ENCODE measurements at regions not wholly inside any gene's neighbourhood (a gene's known extent, or its start where the extent isn't known, plus 50 kb on each side); places are given as distances from the start of the nearest gene placed in this dataset.

DNA sequence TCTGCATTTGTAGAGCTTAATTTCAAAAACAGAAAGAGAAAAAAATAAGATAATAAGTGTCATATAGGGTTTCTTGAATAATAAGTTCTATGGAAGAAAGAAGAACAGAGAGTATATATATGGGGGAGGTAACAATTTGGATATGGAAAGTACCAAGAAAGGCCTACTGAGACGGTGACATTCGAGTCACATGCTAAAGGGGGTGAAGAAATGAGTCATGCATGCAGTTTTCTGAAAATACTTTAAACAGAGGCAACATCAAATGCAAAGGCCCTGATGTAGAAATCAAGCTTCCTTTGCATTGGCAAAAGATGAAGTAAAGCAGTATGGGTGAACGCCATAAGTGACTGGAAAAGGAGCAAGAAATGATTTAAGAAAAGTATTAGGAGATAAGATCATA lies 371.6 kb upstream of the ZNF385D start:
- Mint-ChIP-seq H3K9me3 (no peaks in the 10 kb centered on the region), H3K4me1 (no peaks in the 10 kb centered on the region), H3K27ac (no peak overlapping the region), H3K36me3 (ENCODE audit: low read depth) (no peaks in the 10 kb centered on the region), H3K27me3 (no peaks in the 10 kb centered on the region), H3K4me3 (no peak overlapping the region)
- ATAC-seq (replicated peaks): no peak

GRCh38 chr3:22129101-22129500 lies 378.1 kb upstream of the ZNF385D start:
- Mint-ChIP-seq H3K4me3 (no peak overlapping the region), H3K27me3 (no peaks in the 10 kb centered on the region), H3K9me3 (peaks cover 16% of the 10 kb centered on the region), H3K36me3 (ENCODE audit: low read depth) (no peaks in the 10 kb centered on the region), H3K27ac (no peak overlapping the region), H3K4me1 (no peaks in the 10 kb centered on the region)
- ATAC-seq (replicated peaks): no peak

DNA sequence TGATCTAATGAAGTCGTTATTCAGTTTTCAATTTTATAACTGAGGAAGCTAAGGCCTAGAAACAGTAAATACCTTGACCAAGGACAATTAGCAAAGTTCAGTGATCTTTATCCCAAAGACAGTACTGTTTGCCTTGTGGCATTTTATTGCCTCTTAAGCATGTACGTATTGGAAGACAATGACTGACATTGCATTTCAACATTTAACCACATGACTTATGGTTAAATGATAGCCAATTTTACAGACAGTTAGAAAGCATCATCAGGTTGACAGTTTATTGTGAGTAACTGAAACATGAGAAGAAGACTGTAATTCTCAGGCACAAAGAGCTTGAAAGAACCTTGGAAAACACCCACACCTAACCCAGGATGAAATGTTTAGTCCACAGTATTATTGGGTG lies 390.8 kb upstream of the ZNF385D start:
- no peak for ATAC-seq (replicated peaks)
- no peaks in the 10 kb centered on the region for H3K4me1 Mint-ChIP-seq
- H3K4me3 Mint-ChIP-seq: no peak overlapping the region
- no peaks in the 10 kb centered on the region for H3K27me3 Mint-ChIP-seq
- peaks cover 3% of the 10 kb centered on the region for H3K9me3 Mint-ChIP-seq
- H3K36me3 Mint-ChIP-seq (ENCODE audit: low read depth): no peaks in the 10 kb centered on the region
- H3K27ac Mint-ChIP-seq: no peak overlapping the region

DNA sequence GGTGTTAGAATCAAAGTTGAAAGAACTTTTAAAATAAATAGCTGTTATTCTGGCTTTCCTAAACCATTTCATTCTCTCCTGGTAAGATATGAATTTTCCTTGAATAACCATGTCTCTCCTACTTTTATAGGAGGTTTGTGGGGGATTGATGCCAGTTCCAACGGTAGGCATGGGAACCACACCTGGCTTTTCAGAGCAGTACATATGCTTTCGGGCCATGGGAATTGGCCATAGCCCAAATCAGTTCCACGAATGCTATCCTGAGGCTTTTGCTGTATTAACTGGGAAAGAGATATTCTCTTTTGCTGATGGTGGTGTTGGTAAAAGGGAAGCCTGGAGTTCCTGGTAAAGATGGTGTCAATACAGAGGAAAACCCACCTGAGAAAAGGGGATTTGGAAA lies 396.2 kb upstream of the ZNF385D start:
- Mint-ChIP-seq H3K4me1 (no peaks in the 10 kb centered on the region), H3K4me3 (no peak overlapping the region), H3K36me3 (ENCODE audit: low read depth) (no peaks in the 10 kb centered on the region), H3K9me3 (peaks cover 3% of the 10 kb centered on the region), H3K27ac (no peak overlapping the region), H3K27me3 (no peaks in the 10 kb centered on the region)
- ATAC-seq (replicated peaks): no peak

- no peak overlapping the region for H3K27ac Mint-ChIP-seq
- H3K36me3 Mint-ChIP-seq (ENCODE audit: low read depth): no peaks in the 10 kb centered on the region
- ATAC-seq (replicated peaks): no peak
- H3K27me3 Mint-ChIP-seq: no peaks in the 10 kb centered on the region
- peaks cover 13% of the 10 kb centered on the region for H3K9me3 Mint-ChIP-seq
- no peak overlapping the region for H3K4me3 Mint-ChIP-seq
- H3K4me1 Mint-ChIP-seq: no peaks in the 10 kb centered on the region
These were observed 405.9 kb upstream of the ZNF385D start for GRCh38 chr3:22156868-22157267.

- H3K4me1 Mint-ChIP-seq: no peaks in the 10 kb centered on the region
- H3K9me3 Mint-ChIP-seq: peaks cover 9% of the 10 kb centered on the region
- ATAC-seq (replicated peaks): no peak
- H3K36me3 Mint-ChIP-seq (ENCODE audit: low read depth): no peaks in the 10 kb centered on the region
- H3K27me3 Mint-ChIP-seq: no peaks in the 10 kb centered on the region
- no peak overlapping the region for H3K4me3 Mint-ChIP-seq
- no peak overlapping the region for H3K27ac Mint-ChIP-seq
These were observed 406.8 kb upstream of the ZNF385D start for GRCh38 chr3:22157848-22158247.

- Mint-ChIP-seq H3K9me3 (peaks cover 9% of the 10 kb centered on the region), H3K4me3 (no peak overlapping the region), H3K36me3 (ENCODE audit: low read depth) (no peaks in the 10 kb centered on the region), H3K27me3 (no peaks in the 10 kb centered on the region), H3K4me1 (no peaks in the 10 kb centered on the region), H3K27ac (no peak overlapping the region)
- ATAC-seq (replicated peaks): no peak
These were observed 408.1 kb upstream of the ZNF385D start for GRCh38 chr3:22159004-22159695.

DNA sequence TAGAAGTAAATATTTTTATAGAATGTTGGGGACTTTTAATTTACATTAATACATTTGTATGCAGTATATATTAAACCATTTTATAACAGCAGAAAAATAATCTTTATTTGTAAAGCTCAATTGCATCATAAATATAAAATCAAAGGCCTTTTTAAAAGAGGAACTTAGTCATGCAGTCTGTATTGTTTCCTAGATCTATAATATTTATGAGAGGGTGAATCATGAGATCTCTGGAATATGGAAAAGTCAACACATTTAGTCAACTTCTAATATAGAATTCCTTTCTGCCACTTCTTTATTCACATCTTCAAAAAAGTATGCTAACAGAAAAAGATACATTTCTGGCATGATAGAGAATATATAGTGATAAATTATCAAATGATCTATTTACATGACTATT lies 410.3 kb upstream of the ZNF385D start:
- no peaks in the 10 kb centered on the region for H3K36me3 Mint-ChIP-seq (ENCODE audit: low read depth)
- H3K27me3 Mint-ChIP-seq: no peaks in the 10 kb centered on the region
- peaks cover 12% of the 10 kb centered on the region for H3K9me3 Mint-ChIP-seq
- H3K27ac Mint-ChIP-seq: no peak overlapping the region
- H3K4me3 Mint-ChIP-seq: no peak overlapping the region
- ATAC-seq (replicated peaks): no peak
- no peaks in the 10 kb centered on the region for H3K4me1 Mint-ChIP-seq

DNA sequence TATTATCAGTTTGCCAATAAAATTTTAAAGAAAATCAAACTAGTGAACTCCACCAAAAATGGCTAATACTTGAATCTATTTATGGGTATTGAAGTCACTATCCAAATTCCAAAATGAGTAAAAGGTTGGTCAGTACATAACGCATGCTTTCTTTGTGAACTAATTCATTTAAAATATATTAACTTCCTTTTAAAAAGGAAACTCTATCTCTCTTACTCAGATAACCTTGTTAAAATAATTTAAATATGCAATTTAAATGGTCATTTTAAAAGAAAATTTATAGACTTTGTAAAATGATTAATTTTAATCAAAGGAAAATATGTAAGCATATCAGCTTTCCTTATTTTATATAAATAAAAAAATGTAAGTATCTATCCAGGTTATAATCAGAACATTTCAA lies 419.4 kb upstream of the ZNF385D start:
- Mint-ChIP-seq H3K4me3 (no peak overlapping the region), H3K27me3 (no peaks in the 10 kb centered on the region), H3K4me1 (no peaks in the 10 kb centered on the region), H3K9me3 (peaks cover 9% of the 10 kb centered on the region), H3K36me3 (ENCODE audit: low read depth) (no peaks in the 10 kb centered on the region), H3K27ac (no peak overlapping the region)
- no peak for ATAC-seq (replicated peaks)

DNA sequence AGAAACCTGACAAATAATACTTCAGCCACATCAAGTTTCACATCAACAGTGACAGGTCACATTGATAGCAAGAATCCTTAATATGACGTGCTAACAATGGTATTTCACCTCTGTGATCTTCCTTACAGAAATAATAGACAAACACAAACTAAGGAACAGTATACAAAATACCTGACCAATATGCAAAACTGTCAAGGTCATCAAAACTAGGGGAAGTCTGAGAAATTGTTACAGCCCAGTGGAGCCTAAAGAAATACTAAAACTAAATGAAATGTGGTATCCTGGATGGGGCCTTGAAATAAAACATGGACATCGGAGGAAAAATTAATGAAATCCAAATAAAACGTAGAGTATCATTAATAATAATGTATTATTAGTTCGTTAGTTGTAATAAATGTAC lies 422.0 kb upstream of the ZNF385D start:
- Mint-ChIP-seq H3K4me1 (no peaks in the 10 kb centered on the region), H3K36me3 (ENCODE audit: low read depth) (no peaks in the 10 kb centered on the region), H3K9me3 (no peaks in the 10 kb centered on the region), H3K27ac (no peak overlapping the region), H3K4me3 (no peak overlapping the region), H3K27me3 (no peaks in the 10 kb centered on the region)
- no peak for ATAC-seq (replicated peaks)

- ATAC-seq (replicated peaks): no peak
- Mint-ChIP-seq H3K4me3 (no peak overlapping the region), H3K9me3 (no peaks in the 10 kb centered on the region), H3K27me3 (no peaks in the 10 kb centered on the region), H3K27ac (no peak overlapping the region), H3K4me1 (no peaks in the 10 kb centered on the region), H3K36me3 (ENCODE audit: low read depth) (no peaks in the 10 kb centered on the region)
These were observed 424.9 kb upstream of the ZNF385D start for GRCh38 chr3:22175947-22176346.

DNA sequence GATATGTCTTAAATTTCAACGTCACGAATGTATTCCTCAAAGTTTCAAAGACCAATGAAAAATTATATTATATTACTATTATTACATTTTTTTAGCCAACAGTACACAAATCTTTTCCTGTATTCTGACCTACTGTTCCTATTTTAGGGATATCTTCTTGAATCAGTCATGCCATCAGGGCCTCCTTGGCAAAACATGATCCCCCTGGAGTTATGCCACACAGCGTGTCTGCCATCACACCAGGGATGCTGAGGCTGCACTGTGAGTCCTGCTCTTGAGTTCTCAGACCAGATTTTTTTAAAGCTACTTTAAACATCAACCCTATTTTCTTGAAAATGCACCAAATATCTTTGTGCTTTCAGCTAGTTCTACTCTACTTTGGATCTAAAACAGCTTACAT lies 425.9 kb upstream of the ZNF385D start:
- H3K36me3 Mint-ChIP-seq (ENCODE audit: low read depth): no peaks in the 10 kb centered on the region
- no peaks in the 10 kb centered on the region for H3K4me1 Mint-ChIP-seq
- ATAC-seq (replicated peaks): no peak
- no peak overlapping the region for H3K4me3 Mint-ChIP-seq
- no peaks in the 10 kb centered on the region for H3K27me3 Mint-ChIP-seq
- H3K9me3 Mint-ChIP-seq: no peaks in the 10 kb centered on the region
- no peak overlapping the region for H3K27ac Mint-ChIP-seq

GRCh38 chr3:22189616-22190015 lies 438.6 kb upstream of the ZNF385D start:
- no peak for ATAC-seq (replicated peaks)
- Mint-ChIP-seq H3K27me3 (no peaks in the 10 kb centered on the region), H3K4me1 (no peaks in the 10 kb centered on the region), H3K36me3 (ENCODE audit: low read depth) (no peaks in the 10 kb centered on the region), H3K27ac (no peak overlapping the region), H3K4me3 (no peak overlapping the region), H3K9me3 (no peaks in the 10 kb centered on the region)

- Mint-ChIP-seq H3K9me3 (peaks cover 14% of the 10 kb centered on the region), H3K4me1 (no peaks in the 10 kb centered on the region), H3K36me3 (ENCODE audit: low read depth) (no peaks in the 10 kb centered on the region), H3K4me3 (no peak overlapping the region), H3K27me3 (no peaks in the 10 kb centered on the region), H3K27ac (no peak overlapping the region)
- ATAC-seq (replicated peaks): no peak
These were observed 448.1 kb upstream of the ZNF385D start for GRCh38 chr3:22199095-22199494.

DNA sequence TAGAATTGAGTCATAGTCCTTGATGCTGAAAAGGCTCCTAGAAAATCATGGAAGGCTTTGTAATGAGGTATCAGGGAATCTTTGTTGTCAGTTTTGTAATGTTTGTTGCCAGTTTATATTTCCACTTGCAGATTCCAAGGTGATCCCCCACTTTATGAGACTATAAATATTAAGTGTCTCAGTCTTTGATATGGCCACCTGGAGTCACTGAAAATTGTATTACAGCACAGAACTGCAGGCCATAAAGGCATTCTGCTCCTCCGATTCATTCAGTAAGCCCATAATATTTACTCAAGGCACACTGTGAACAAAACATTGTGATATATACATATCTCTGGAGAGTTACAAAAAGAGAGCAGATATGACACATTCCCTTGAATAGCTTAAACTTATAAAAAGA lies 457.8 kb upstream of the ZNF385D start:
- Mint-ChIP-seq H3K4me1 (no peaks in the 10 kb centered on the region), H3K4me3 (no peak overlapping the region), H3K9me3 (peaks cover 29% of the 10 kb centered on the region), H3K27ac (no peak overlapping the region), H3K36me3 (ENCODE audit: low read depth) (no peaks in the 10 kb centered on the region), H3K27me3 (no peaks in the 10 kb centered on the region)
- ATAC-seq (replicated peaks): no peak

GRCh38 chr3:22209578-22209977 lies 458.6 kb upstream of the ZNF385D start:
- Mint-ChIP-seq H3K4me3 (no peak overlapping the region), H3K9me3 (peaks cover 24% of the 10 kb centered on the region), H3K4me1 (no peaks in the 10 kb centered on the region), H3K36me3 (ENCODE audit: low read depth) (no peaks in the 10 kb centered on the region), H3K27ac (no peak overlapping the region), H3K27me3 (no peaks in the 10 kb centered on the region)
- ATAC-seq (replicated peaks): no peak

Data from activated T-helper 17 cell treated with anti-CD3 and anti-CD28 coated beads, Interleukin-2, amount 50 U/mL, for 72 hours (primary cell).